NCI-H2107 treated with DMSO at 0.1 percent for 48 hours (cell line): ENCODE measurements at regions not wholly inside any gene's neighbourhood (a gene's known extent, or its start where the extent isn't known, plus 50 kb on each side); places are given as distances from the start of the nearest gene placed in this dataset.
A peak's percentile ranks its signal among the peaks of the same experiment; 100 is the strongest.
"Not testable (repeated sequence)": the region's sequence is repeated elsewhere in the genome, so short reads cannot be mapped to it uniquely, and the experiment has no call there.

Experiments
- DNase-seq: peaks from one replicate; lab custom pipeline; 2025; ENCODE audit not compliant: unreplicated experiment; lab: John Stamatoyannopoulos, UW

- not testable (repeated sequence) for DNase-seq
These were observed 823.5 kb downstream of the TMEM121 start for GRCh38 chr14:106349678-106350457.

DNA sequence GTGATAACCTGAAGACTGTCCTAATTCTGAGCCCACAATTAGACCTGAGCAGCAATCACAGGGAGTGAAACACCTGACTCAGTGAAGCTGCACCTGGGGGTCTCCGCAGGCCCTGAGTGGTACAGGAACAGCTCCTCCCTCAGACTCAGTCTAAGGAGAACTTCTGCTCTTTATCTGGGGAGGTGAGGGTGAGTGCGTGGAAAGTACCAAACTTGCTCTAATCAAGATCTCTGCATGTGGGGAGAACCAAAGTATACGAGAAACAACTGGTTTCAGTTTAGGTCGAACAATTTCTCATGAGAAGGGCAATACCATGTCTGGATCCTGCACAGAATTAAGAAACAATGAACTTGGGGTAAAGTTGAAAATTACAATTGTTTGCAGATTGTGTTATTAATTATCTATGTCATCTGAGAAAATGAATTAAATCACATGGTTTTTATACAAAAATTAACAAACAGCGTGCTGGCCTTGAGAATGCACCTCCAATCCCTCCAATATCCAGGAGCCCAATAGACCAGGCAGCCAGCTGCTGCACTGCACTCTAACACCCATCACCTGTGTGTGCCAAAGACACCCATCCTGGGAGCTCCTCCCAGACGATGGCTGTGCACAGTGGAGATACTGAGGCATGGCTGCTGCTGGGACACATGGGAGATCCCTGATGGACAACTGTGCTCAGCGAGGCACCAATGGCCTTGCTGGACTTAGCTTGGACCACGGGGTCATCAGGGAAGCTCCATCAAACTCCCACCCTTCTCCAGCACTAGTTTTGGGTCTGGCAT, 828.8 kb downstream of the TMEM121 start:
- DNase-seq: not testable (repeated sequence)

GRCh38 chr14:106355881-106356642, 829.7 kb downstream of the TMEM121 start:
- DNase-seq: not testable (repeated sequence)

DNA sequence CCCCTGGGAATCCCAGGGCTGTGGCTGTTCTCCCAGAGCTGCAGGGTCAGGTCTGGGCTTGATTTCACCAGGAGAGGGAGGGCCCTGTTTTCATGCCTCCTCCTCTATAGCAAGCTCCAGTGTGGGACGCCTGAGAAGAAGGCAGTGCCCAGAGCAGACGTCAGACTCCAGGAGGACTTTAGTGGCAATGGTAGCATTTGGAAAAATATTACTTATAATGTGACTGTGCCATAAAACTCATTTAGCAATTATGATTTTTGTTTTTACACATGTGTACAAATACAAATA, 830.2 kb downstream of the TMEM121 start:
- not testable (repeated sequence) for DNase-seq

- not testable (repeated sequence) for DNase-seq
These were observed 832.9 kb downstream of the TMEM121 start for GRCh38 chr14:106359157-106359887.

DNA sequence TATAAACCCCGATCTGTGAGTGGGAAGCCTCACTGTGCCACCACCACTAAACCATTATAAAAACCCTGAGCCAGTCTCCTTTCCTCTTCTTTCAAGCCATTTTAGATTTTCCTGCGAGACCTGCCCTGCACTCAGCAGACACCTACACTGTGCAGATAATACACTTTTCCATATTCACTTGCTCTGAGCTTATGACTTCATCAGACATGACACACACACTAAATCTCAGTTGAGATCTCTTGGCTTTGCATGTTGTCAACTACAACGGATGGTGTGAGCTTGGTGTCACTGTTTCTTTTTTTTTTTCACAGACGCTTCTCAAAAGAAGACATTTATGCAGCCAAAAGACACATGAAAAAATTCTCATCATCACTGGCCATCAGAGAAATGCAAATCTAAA, 839.0 kb downstream of the TMEM121 start:
- not testable (repeated sequence) for DNase-seq

GRCh38 chr14:106365894-106366293, 839.5 kb downstream of the TMEM121 start:
- not testable (repeated sequence) for DNase-seq

DNA sequence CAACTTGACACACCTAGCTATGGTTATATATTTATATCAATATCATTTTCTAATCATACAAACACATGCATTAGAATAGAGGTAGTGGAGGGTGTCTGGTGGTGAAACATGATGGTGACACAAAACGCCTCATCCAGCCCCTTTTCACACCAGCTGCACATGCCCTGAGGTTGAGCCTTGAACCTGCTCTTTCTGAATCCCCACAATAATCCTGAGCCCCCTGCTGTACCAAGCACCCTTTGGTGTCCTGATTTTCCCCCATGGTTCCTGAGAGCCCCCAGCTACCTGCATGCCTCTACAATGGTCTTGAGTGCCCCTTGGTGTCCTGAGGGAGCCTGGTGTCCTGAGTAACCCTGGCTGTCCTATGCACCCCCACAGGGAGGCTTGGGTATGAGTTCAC, 840.6 kb downstream of the TMEM121 start:
- not testable (repeated sequence) for DNase-seq

- DNase-seq: not testable (repeated sequence)
These were observed 843.1 kb downstream of the TMEM121 start for GRCh38 chr14:106369456-106369855.

DNA sequence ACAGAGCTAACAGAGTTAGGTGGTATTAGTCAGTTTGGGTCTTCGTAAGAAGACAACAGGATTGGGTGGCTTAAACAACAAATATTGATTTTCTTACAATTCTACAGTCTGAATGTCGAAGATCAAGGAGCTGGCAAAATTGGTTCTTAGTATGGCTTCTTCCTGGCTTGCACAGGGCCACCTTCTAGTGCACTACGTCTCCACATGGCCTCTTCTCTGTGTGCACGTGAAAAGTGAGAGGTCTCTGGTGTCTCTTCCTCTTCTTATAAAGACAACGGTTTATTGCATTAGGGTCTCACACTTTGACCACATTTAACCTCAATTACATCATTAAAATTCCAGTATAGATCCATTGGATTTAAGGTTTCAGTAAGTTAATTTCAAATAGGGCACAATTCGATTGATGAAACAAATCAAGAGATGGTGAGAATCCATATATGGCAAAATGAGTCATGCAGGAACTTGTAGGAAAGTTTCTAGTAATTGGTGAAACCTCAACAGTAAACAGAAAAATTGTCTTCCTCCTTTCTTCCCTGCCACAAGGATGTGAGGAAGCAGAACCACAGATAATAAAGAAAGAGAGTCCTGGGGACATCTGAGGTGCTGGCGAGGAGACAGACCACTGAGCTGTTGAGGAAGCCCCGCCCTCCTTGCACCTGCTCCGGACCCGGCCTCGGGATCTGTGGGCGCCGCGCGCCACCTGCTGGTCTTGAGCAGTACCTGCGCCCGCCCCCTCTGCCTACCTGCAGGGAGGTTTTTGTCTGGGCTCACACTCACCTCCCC, 846.7 kb downstream of the TMEM121 start:
- DNase-seq: peak; percentile 81

- peak; percentile 13 for DNase-seq
These were observed 847.3 kb downstream of the TMEM121 start for GRCh38 chr14:106373653-106374110.

DNA sequence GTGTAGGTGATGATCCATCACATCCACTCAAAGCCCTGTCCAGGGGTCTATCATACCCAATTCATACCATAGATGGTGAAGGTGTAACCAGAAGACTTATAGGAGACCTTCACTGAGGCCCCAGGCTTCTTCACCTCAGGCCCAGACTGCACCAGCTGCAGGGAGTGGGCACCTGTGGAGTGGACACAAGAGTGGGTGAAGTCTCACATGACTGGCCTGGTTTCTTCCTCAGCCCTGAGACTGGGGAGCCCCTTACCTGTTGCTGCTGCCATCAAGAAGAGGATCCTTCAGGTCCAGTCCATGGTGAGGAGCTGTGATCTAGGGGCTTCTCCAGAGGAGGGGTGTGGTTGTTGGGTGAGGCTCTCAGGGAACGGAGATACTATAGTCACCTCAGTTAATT, 851.0 kb downstream of the TMEM121 start:
- DNase-seq: no peak

- DNase-seq: no peak
These were observed 851.8 kb downstream of the TMEM121 start for GRCh38 chr14:106378191-106378590.

GRCh38 chr14:106380740-106381139, 854.4 kb downstream of the TMEM121 start:
- DNase-seq: no peak

GRCh38 chr14:106389186-106389585, 862.8 kb downstream of the TMEM121 start:
- DNase-seq: not testable (repeated sequence)

GRCh38 chr14:106390401-106390800, 864.0 kb downstream of the TMEM121 start:
- DNase-seq: no peak

DNA sequence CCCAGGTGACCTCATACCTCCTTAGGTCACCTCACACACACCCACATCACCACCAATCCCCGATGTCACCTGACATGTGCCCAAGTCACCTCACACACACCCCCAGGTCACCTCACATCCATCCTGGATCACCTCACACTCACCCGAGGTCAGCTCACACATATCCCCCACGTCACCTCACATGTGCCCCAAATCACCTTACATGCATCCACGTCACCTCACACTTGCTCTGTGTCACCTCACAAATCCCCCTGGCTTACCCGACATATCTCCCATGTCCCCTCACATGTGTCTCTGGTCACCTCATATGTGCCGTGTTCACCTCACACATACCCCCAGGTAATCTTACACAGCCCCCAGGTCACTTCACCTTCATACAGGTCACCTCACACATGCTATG, 864.6 kb downstream of the TMEM121 start:
- DNase-seq: no peak

GRCh38 chr14:106393742-106394141, 867.4 kb downstream of the TMEM121 start:
- no peak for DNase-seq

DNA sequence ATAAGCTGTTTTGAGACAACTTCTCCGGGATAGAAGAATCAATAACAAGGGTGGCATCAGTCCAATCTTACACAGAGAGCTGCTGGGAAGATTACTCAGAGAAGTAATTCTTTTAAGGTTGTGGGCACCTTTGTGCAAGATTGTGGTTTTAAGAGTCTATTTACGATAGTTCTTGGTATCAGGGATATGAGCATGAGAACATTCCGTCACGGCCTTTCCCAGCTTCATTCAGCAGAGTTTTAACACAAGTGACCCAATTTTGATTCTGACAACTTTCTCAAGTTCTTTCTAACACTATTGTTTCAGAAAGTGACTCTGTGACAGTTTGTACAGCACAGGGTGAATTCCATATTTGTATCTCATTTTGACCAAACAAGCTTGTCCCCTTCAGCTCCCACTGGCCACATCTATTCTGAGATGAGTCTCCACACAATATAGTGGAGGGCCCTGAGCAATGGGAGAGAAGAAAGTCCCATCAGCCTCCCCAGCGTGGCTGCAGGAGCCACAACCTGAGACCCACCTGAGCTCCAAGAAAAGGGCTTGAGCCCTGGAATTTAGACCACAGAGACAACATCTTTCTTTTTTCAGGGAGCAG, 869.2 kb downstream of the TMEM121 start:
- DNase-seq: no peak

DNA sequence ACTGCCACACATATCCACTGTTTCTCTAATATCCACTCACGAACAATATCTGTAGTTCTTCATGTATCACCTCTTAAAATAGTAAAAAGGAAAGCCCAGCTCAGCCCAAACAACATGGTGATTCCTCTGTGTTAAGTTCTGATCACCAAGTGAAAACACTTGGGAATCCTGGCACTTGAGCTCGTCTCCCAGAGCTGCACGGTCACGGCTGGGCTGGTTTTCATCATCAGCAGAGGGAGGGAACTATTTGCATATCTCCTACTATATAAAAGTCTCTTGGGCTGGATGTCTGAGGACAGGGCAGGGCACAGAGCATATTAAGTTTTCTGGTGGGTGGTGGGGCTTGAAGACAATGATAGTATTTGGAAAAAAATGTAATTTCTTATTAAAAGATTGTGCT, 870.6 kb downstream of the TMEM121 start:
- DNase-seq: no peak
